GM06990 (cell line): ENCODE measurements at regions not wholly inside any gene's neighbourhood (a gene's known extent, or its start where the extent isn't known, plus 50 kb on each side); places are given as distances from the start of the nearest gene placed in this dataset.

Experiments used
- DNase-seq: peaks from one replicate; pipeline ENCODE4 v3.0.0-alpha.2; 2011; ENCODE audit not compliant: insufficient read length; ENCODE audit errors: extremely low read depth
- H3K27me3 ChIP-seq: replicated peaks from 2 replicates; pipeline ENCODE4 v1.6.0; 2011; ENCODE audit warnings: low read length; ENCODE audit not compliant: control insufficient read depth, insufficient read depth
- H3K36me3 ChIP-seq: 2 replicates; pipeline ENCODE4 v1.5.1; 2011; ENCODE audit warnings: low read length; ENCODE audit not compliant: control insufficient read depth, insufficient read depth
- H3K4me3 ChIP-seq: replicated peaks from 2 replicates; pipeline ENCODE4 v1.5.1; 2011; ENCODE audit warnings: low read depth, mild to moderate bottlenecking, control low read depth, low read length
- CTCF ChIP-seq: IDR thresholded peaks from 2 replicates; pipeline ENCODE4 v1.5.1; 2011; ENCODE audit warnings: low read length, control low read depth, mild to moderate bottlenecking, inconsistent platforms; ENCODE audit not compliant: insufficient read depth, poor library complexity, severe bottlenecking

- H3K27me3 ChIP-seq = no peaks in the 10 kb centered on the region
- DNase-seq = no peak
- no peak overlapping the region for H3K4me3 ChIP-seq
- no peaks in the 10 kb centered on the region for H3K36me3 ChIP-seq
- TF ChIP-seq CTCF = no peak
These were observed 343.4 kb upstream of the GYPC start for GRCh38 chr2:126312579-126312978.

GRCh38 chr2:126315828-126316227, 340.1 kb upstream of the GYPC start:
- H3K4me3 ChIP-seq = no peak overlapping the region
- H3K27me3 ChIP-seq = no peaks in the 10 kb centered on the region
- no peak for TF ChIP-seq CTCF
- DNase-seq = no peak
- no peaks in the 10 kb centered on the region for H3K36me3 ChIP-seq

GRCh38 chr2:126317790-126318431, 338.0 kb upstream of the GYPC start:
- Histone ChIP-seq H3K36me3 (no peaks in the 10 kb centered on the region), H3K4me3 (no peak overlapping the region), H3K27me3 (no peaks in the 10 kb centered on the region)
- no peak for TF ChIP-seq CTCF
- no peak for DNase-seq

- no peaks in the 10 kb centered on the region for H3K27me3 ChIP-seq
- DNase-seq = no peak
- H3K36me3 ChIP-seq = no peaks in the 10 kb centered on the region
- no peak for TF ChIP-seq CTCF
- no peak overlapping the region for H3K4me3 ChIP-seq
These were observed 333.6 kb upstream of the GYPC start for GRCh38 chr2:126322342-126322741.

- no peak for TF ChIP-seq CTCF
- Histone ChIP-seq H3K36me3 (no peaks in the 10 kb centered on the region), H3K27me3 (no peaks in the 10 kb centered on the region), H3K4me3 (no peak overlapping the region)
- DNase-seq = no peak
These were observed 330.8 kb upstream of the GYPC start for GRCh38 chr2:126325202-126325601.

GRCh38 chr2:126329173-126329572, 326.8 kb upstream of the GYPC start:
- DNase-seq = no peak
- no peak for TF ChIP-seq CTCF

More at GRCh38 chr2:126329173-126329572, 326.8 kb upstream of the GYPC start:
- no peak overlapping the region for H3K4me3 ChIP-seq
- H3K36me3 ChIP-seq = no peaks in the 10 kb centered on the region
- H3K27me3 ChIP-seq = no peaks in the 10 kb centered on the region
